Immature natural killer cell (primary cell): ENCODE measurements at regions not wholly inside any gene's neighbourhood (a gene's known extent, or its start where the extent isn't known, plus 50 kb on each side); places are given as distances from the start of the nearest gene placed in this dataset.

Experiments used
- DNase-seq, 3 donors: peaks; one replicate each; pipeline ENCODE4 v3.0.0; 2022; ENCODE audit warnings: mixed read lengths in 1 of 3
- H3K27ac Mint-ChIP-seq, 6 donors: one replicate each; pipeline ENCODE4 v1.8.0; 2020; ENCODE audit warnings: mixed read lengths in 6 of 6, mild to moderate bottlenecking in 5 of 6, inconsistent platforms in 4 of 6, moderate library complexity in 3 of 6
- H3K27me3 Mint-ChIP-seq, 3 donors: one replicate each; pipeline ENCODE4 v1.8.0; 2020 to 2021; ENCODE audit warnings: low read depth in 3 of 3, mild to moderate bottlenecking in 3 of 3, mixed read lengths in 3 of 3, moderate library complexity in 3 of 3, inconsistent platforms in 1 of 3
- H3K36me3 Mint-ChIP-seq, 3 donors: one replicate each; pipeline ENCODE4 v1.8.0; 2020; ENCODE audit warnings: mixed read lengths in 3 of 3, inconsistent platforms in 2 of 3, mild to moderate bottlenecking in 2 of 3
- H3K4me1 Mint-ChIP-seq, 2 donors: one replicate each; pipeline ENCODE4 v1.8.0; 2020; ENCODE audit warnings: inconsistent platforms in 2 of 2, mild to moderate bottlenecking in 2 of 2, mixed read lengths in 2 of 2, moderate library complexity in 1 of 2
- H3K4me3 Mint-ChIP-seq, 5 donors: one replicate each; pipeline ENCODE4 v1.8.0; 2020; ENCODE audit warnings: mild to moderate bottlenecking in 5 of 5, mixed read lengths in 5 of 5, inconsistent platforms in 3 of 5, moderate library complexity in 3 of 5
- H3K9me3 Mint-ChIP-seq, 6 donors: one replicate each; pipeline ENCODE4 v1.8.0; 2020; ENCODE audit warnings: mild to moderate bottlenecking in 6 of 6, mixed read lengths in 6 of 6, inconsistent platforms in 4 of 6, moderate library complexity in 3 of 6

GRCh38 chr21:27646056-27646455 lies 679.2 kb upstream of the ADAMTS5 start:
- no peak for DNase-seq
- no peaks in the 10 kb centered on the region for H3K36me3 Mint-ChIP-seq
- no peak overlapping the region for H3K4me3 Mint-ChIP-seq
- H3K9me3 Mint-ChIP-seq = peaks cover 0 to 4% (median 0%) of the 10 kb centered on the region in 6 donors
- no peak overlapping the region for H3K27ac Mint-ChIP-seq
- no peaks in the 10 kb centered on the region for H3K27me3 Mint-ChIP-seq
- H3K4me1 Mint-ChIP-seq = no peaks in the 10 kb centered on the region

GRCh38 chr21:27645285-27645684 lies 678.4 kb upstream of the ADAMTS5 start:
- DNase-seq = no peak
- H3K4me1 Mint-ChIP-seq = no peaks in the 10 kb centered on the region
- no peak overlapping the region for H3K27ac Mint-ChIP-seq
- no peaks in the 10 kb centered on the region for H3K27me3 Mint-ChIP-seq
- H3K36me3 Mint-ChIP-seq = no peaks in the 10 kb centered on the region
- H3K4me3 Mint-ChIP-seq = no peak overlapping the region
- peaks cover 0 to 4% (median under 1%) of the 10 kb centered on the region in 6 donors for H3K9me3 Mint-ChIP-seq

GRCh38 chr21:27643326-27643725 lies 676.4 kb upstream of the ADAMTS5 start:
- no peak overlapping the region for H3K27ac Mint-ChIP-seq
- H3K27me3 Mint-ChIP-seq = no peaks in the 10 kb centered on the region
- no peaks in the 10 kb centered on the region for H3K4me1 Mint-ChIP-seq
- no peak for DNase-seq
- peaks cover 0 to 4% (median 1%) of the 10 kb centered on the region in 6 donors for H3K9me3 Mint-ChIP-seq
- no peaks in the 10 kb centered on the region for H3K36me3 Mint-ChIP-seq
- H3K4me3 Mint-ChIP-seq = no peak overlapping the region

- Mint-ChIP-seq H3K4me1 (no peaks in the 10 kb centered on the region), H3K27ac (no peak overlapping the region), H3K4me3 (no peak overlapping the region), H3K36me3 (no peaks in the 10 kb centered on the region), H3K9me3 (peaks cover 0 to 18% (median 4%) of the 10 kb centered on the region in 6 donors), H3K27me3 (no peaks in the 10 kb centered on the region)
- DNase-seq = no peak
Measured at GRCh38 chr21:27639286-27639685, 672.4 kb upstream of the ADAMTS5 start.

- H3K4me1 Mint-ChIP-seq = no peaks in the 10 kb centered on the region
- no peaks in the 10 kb centered on the region for H3K36me3 Mint-ChIP-seq
- H3K27me3 Mint-ChIP-seq = no peaks in the 10 kb centered on the region
- peaks cover 0 to 18% (median 4%) of the 10 kb centered on the region in 6 donors for H3K9me3 Mint-ChIP-seq
- no peak overlapping the region for H3K4me3 Mint-ChIP-seq
- H3K27ac Mint-ChIP-seq = no peak overlapping the region
- no peak for DNase-seq
Measured at GRCh38 chr21:27636656-27637055, 669.8 kb upstream of the ADAMTS5 start.

GRCh38 chr21:27633631-27634030 lies 666.7 kb upstream of the ADAMTS5 start:
- H3K27me3 Mint-ChIP-seq = no peaks in the 10 kb centered on the region
- H3K9me3 Mint-ChIP-seq = peaks cover 0 to 18% (median 2%) of the 10 kb centered on the region in 6 donors
- H3K4me1 Mint-ChIP-seq = no peaks in the 10 kb centered on the region
- H3K4me3 Mint-ChIP-seq = no peak overlapping the region
- no peak overlapping the region for H3K27ac Mint-ChIP-seq
- no peaks in the 10 kb centered on the region for H3K36me3 Mint-ChIP-seq
- no peak for DNase-seq

- H3K9me3 Mint-ChIP-seq = peaks cover 0 to 6% (median 3%) of the 10 kb centered on the region in 6 donors
- H3K36me3 Mint-ChIP-seq = no peaks in the 10 kb centered on the region
- H3K27me3 Mint-ChIP-seq = no peaks in the 10 kb centered on the region
- no peak for DNase-seq
- H3K4me1 Mint-ChIP-seq = no peaks in the 10 kb centered on the region
- no peak overlapping the region for H3K4me3 Mint-ChIP-seq
- no peak overlapping the region for H3K27ac Mint-ChIP-seq
Measured at GRCh38 chr21:27631471-27631870, 664.6 kb upstream of the ADAMTS5 start.

- Mint-ChIP-seq H3K4me3 (no peak overlapping the region), H3K4me1 (no peaks in the 10 kb centered on the region), H3K27me3 (peaks cover 0 to 5% (median 2%) of the 10 kb centered on the region in 3 donors), H3K9me3 (peaks cover 4 to 40% (median 9%) of the 10 kb centered on the region in 6 donors), H3K27ac (no peak overlapping the region), H3K36me3 (no peaks in the 10 kb centered on the region)
- DNase-seq = no peak
Measured at GRCh38 chr21:27622631-27623030, 655.7 kb upstream of the ADAMTS5 start.

- Mint-ChIP-seq H3K4me1 (no peaks in the 10 kb centered on the region), H3K27me3 (peaks cover 0 to 3% (median 2%) of the 10 kb centered on the region in 3 donors), H3K9me3 (peaks cover 4 to 37% (median 9%) of the 10 kb centered on the region in 6 donors), H3K27ac (no peak overlapping the region), H3K4me3 (no peak overlapping the region), H3K36me3 (no peaks in the 10 kb centered on the region)
- no peak for DNase-seq
Measured at GRCh38 chr21:27614231-27614630, 647.3 kb upstream of the ADAMTS5 start.

GRCh38 chr21:27606422-27606821 lies 639.5 kb upstream of the ADAMTS5 start:
- Mint-ChIP-seq H3K27me3 (peaks cover 0 to 3% (median 1%) of the 10 kb centered on the region in 3 donors), H3K36me3 (no peaks in the 10 kb centered on the region), H3K4me3 (no peak overlapping the region), H3K9me3 (peaks cover 6 to 26% (median 12%) of the 10 kb centered on the region in 6 donors), H3K27ac (no peak overlapping the region), H3K4me1 (no peaks in the 10 kb centered on the region)
- DNase-seq = no peak

- Mint-ChIP-seq H3K36me3 (peaks cover 0 to 4% (median 0%) of the 10 kb centered on the region in 3 donors), H3K9me3 (peaks cover 0 to 10% (median 4%) of the 10 kb centered on the region in 6 donors), H3K27me3 (no peaks in the 10 kb centered on the region), H3K4me3 (no peak overlapping the region), H3K4me1 (no peaks in the 10 kb centered on the region), H3K27ac (no peak overlapping the region)
- no peak for DNase-seq
Measured at GRCh38 chr21:27596196-27596595, 629.3 kb upstream of the ADAMTS5 start.

GRCh38 chr21:27595716-27596115 lies 628.8 kb upstream of the ADAMTS5 start:
- H3K4me3 Mint-ChIP-seq = no peak overlapping the region
- no peaks in the 10 kb centered on the region for H3K27me3 Mint-ChIP-seq
- peaks cover 2 to 10% (median 4%) of the 10 kb centered on the region in 6 donors for H3K9me3 Mint-ChIP-seq
- no peak for DNase-seq
- H3K27ac Mint-ChIP-seq = no peak overlapping the region
- H3K36me3 Mint-ChIP-seq = peaks cover 0 to 4% (median 0%) of the 10 kb centered on the region in 3 donors
- H3K4me1 Mint-ChIP-seq = no peaks in the 10 kb centered on the region

- H3K36me3 Mint-ChIP-seq = peaks cover 0 to 4% (median 0%) of the 10 kb centered on the region in 3 donors
- H3K27me3 Mint-ChIP-seq = peaks cover 0 to 2% (median under 1%) of the 10 kb centered on the region in 3 donors
- no peaks in the 10 kb centered on the region for H3K4me1 Mint-ChIP-seq
- H3K9me3 Mint-ChIP-seq = peaks cover 2 to 6% (median 3%) of the 10 kb centered on the region in 6 donors
- no peak overlapping the region for H3K27ac Mint-ChIP-seq
- no peak for DNase-seq
- H3K4me3 Mint-ChIP-seq = no peak overlapping the region
Measured at GRCh38 chr21:27590271-27590670, 623.4 kb upstream of the ADAMTS5 start.

GRCh38 chr21:27589781-27590180 lies 622.9 kb upstream of the ADAMTS5 start:
- Mint-ChIP-seq H3K9me3 (peaks cover 0 to 6% (median 3%) of the 10 kb centered on the region in 6 donors), H3K36me3 (peaks cover 0 to 4% (median 0%) of the 10 kb centered on the region in 3 donors), H3K27ac (no peak overlapping the region), H3K4me1 (no peaks in the 10 kb centered on the region), H3K4me3 (no peak overlapping the region), H3K27me3 (peaks cover 0 to 2% (median 1%) of the 10 kb centered on the region in 3 donors)
- DNase-seq = no peak

GRCh38 chr21:27586986-27587385 lies 620.1 kb upstream of the ADAMTS5 start:
- Mint-ChIP-seq H3K27me3 (peaks cover 0 to 2% (median 1%) of the 10 kb centered on the region in 3 donors), H3K27ac (no peak overlapping the region), H3K4me3 (no peak overlapping the region), H3K9me3 (peaks cover 0 to 6% (median 2%) of the 10 kb centered on the region in 6 donors), H3K4me1 (no peaks in the 10 kb centered on the region), H3K36me3 (no peaks in the 10 kb centered on the region)
- DNase-seq = no peak
